DND-41 (cell line): ENCODE measurements at regions not wholly inside any gene's neighbourhood (a gene's known extent, or its start where the extent isn't known, plus 50 kb on each side); places are given as distances from the start of the nearest gene placed in this dataset.

Source experiments
- CTCF ChIP-seq: IDR thresholded peaks from 2 replicates; pipeline ENCODE4 v1.5.1; 2012; ENCODE audit warnings: borderline replicate concordance, low read length, moderate library complexity, mild to moderate bottlenecking; ENCODE audit not compliant: poor library complexity, severe bottlenecking; ENCODE audit errors: extremely low read depth
- EZH2 ChIP-seq: IDR thresholded peaks from 3 replicates; pipeline ENCODE4 v1.6.1; 2012; ENCODE audit warnings: borderline replicate concordance, low read depth, mild to moderate bottlenecking, moderate library complexity, low read length, inconsistent platforms; ENCODE audit not compliant: severe bottlenecking

GRCh38 chr4:188624370-188624769 lies 485.1 kb downstream of the TRIML1 start:
- TF ChIP-seq CTCF, result no peak
- no peak for TF ChIP-seq EZH2
